Amniotic stem cell (primary cell): ENCODE measurements at regions not wholly inside any gene's neighbourhood (a gene's known extent, or its start where the extent isn't known, plus 50 kb on each side); places are given as distances from the start of the nearest gene placed in this dataset.
"Not testable (repeated sequence)": the region's sequence is repeated elsewhere in the genome, so short reads cannot be mapped to it uniquely, and the experiment has no call there.

Experiments used
- DNase-seq: peaks from one replicate; lab custom pipeline; 2025; lab: John Stamatoyannopoulos, UW

GRCh38 chr5:63555874-63556273, 406.4 kb downstream of the HTR1A start:
- no peak for DNase-seq

GRCh38 chr5:63554191-63554590, 408.1 kb downstream of the HTR1A start:
- no peak for DNase-seq

- no peak for DNase-seq
These were observed 409.2 kb downstream of the HTR1A start for GRCh38 chr5:63553073-63553472.

- no peak for DNase-seq
These were observed 426.2 kb downstream of the HTR1A start for GRCh38 chr5:63535840-63536602.

GRCh38 chr5:63524281-63524680, 438.0 kb downstream of the HTR1A start:
- no peak for DNase-seq

GRCh38 chr5:63516006-63516405, 446.2 kb downstream of the HTR1A start:
- no peak for DNase-seq

GRCh38 chr5:63500242-63500641, 462.0 kb downstream of the HTR1A start:
- no peak for DNase-seq

- no peak for DNase-seq
These were observed 467.0 kb downstream of the HTR1A start for GRCh38 chr5:63495225-63495624.

- no peak for DNase-seq
These were observed 478.9 kb downstream of the HTR1A start for GRCh38 chr5:63483338-63483737.

- no peak for DNase-seq
These were observed 488.8 kb downstream of the HTR1A start for GRCh38 chr5:63473335-63473967.

- DNase-seq, result no peak
These were observed 506.0 kb downstream of the HTR1A start for GRCh38 chr5:63456279-63456678.

- DNase-seq, result no peak
These were observed 511.1 kb downstream of the HTR1A start for GRCh38 chr5:63451188-63451587.

GRCh38 chr5:63439537-63439936, 522.7 kb downstream of the HTR1A start:
- DNase-seq, result no peak

GRCh38 chr5:63409737-63410136, 552.5 kb downstream of the HTR1A start:
- DNase-seq, result no peak

GRCh38 chr5:63408984-63409383, 553.3 kb downstream of the HTR1A start:
- no peak for DNase-seq

- no peak for DNase-seq
These were observed 560.7 kb downstream of the HTR1A start for GRCh38 chr5:63401436-63402046.

- DNase-seq, result no peak
These were observed 562.2 kb downstream of the HTR1A start for GRCh38 chr5:63400079-63400478.

- no peak for DNase-seq
These were observed 563.9 kb downstream of the HTR1A start for GRCh38 chr5:63398346-63398745.

- not testable (repeated sequence) for DNase-seq
These were observed 574.1 kb downstream of the HTR1A start for GRCh38 chr5:63388188-63388587.

- no peak for DNase-seq
These were observed 586.4 kb downstream of the HTR1A start for GRCh38 chr5:63375851-63376250.

GRCh38 chr5:63374085-63374484, 588.2 kb downstream of the HTR1A start:
- DNase-seq, result no peak

GRCh38 chr5:63351164-63351563, 611.1 kb downstream of the HTR1A start:
- no peak for DNase-seq

GRCh38 chr5:63346451-63346850, 615.8 kb downstream of the HTR1A start:
- no peak for DNase-seq
